ENCODE measurements at regions not wholly inside any gene's neighbourhood (a gene's known extent, or its start where the extent isn't known, plus 50 kb on each side); places are given as distances from the start of the nearest gene placed in this dataset.

DNA sequence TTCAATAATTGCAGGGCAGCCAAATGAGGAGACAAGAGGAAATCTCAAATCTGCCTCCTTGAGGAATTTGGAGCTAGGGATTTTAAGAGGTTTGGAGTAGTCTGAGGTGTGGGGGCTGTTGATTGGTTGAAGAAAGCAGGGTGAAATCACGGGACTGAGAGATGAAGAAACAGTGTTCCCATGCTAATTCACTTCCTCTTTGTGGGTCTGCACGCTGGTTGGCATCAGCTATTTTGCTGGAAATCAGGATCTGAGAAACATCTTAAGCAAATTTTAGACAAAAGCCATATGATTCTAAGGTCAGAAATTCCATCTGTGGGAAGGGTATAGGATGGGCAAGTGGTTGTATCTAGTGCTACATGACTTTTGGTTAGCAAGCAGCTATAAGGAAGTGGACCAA lies 107.1 kb upstream of the PAXBP1 start:
- no peaks in the 10 kb centered on the region for H3K36me3 ChIP-seq (ENCODE audit: control insufficient read depth in 1 of 2, insufficient read depth in 2 of 2, low read length in 2 of 2)
- H3K9me3 ChIP-seq (ENCODE audit: control insufficient read depth in 1 of 2, low read length in 2 of 2) = no peaks in the 10 kb centered on the region
- H3K4me1 ChIP-seq (ENCODE audit: control insufficient read depth in 1 of 2, insufficient read depth in 2 of 2, low read length in 2 of 2) = no peaks in the 10 kb centered on the region
- no peak overlapping the region for H3K4me3 ChIP-seq (ENCODE audit: low read depth in 1 of 2, low read length in 2 of 2)
- no peaks in the 10 kb centered on the region for H3K27me3 ChIP-seq (ENCODE audit: control insufficient read depth in 1 of 2, insufficient read depth in 2 of 2, low read length in 2 of 2)
- H3K9ac ChIP-seq (ENCODE audit: low read depth in 1 of 2, low read length in 2 of 2) = no peak overlapping the region
- no peak overlapping the region for H3K27ac ChIP-seq (ENCODE audit: low read depth, low read length)

DNA sequence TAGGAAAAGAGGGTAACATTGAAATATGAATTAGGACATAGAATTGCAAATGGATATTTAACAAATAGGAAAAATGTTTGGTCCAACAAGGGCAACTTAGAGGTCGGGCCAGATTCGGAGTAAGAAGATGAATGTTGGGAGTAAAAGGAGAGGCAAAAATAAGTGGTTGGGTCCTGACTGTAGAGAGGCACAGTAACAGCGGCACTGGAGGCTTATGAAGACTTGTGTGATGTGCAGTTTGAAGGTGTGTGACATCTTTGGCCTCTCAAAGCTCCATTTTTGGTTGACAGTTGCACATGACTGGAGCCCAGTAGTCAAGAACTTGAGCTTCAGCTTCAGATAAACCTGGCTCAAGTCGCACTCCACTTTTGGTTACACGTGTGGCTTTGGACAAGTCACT lies 109.9 kb upstream of the PAXBP1 start:
- Histone ChIP-seq H3K4me1 (ENCODE audit: control insufficient read depth in 1 of 2, insufficient read depth in 2 of 2, low read length in 2 of 2) (no peaks in the 10 kb centered on the region), H3K36me3 (ENCODE audit: control insufficient read depth in 1 of 2, insufficient read depth in 2 of 2, low read length in 2 of 2) (no peaks in the 10 kb centered on the region)

DNA sequence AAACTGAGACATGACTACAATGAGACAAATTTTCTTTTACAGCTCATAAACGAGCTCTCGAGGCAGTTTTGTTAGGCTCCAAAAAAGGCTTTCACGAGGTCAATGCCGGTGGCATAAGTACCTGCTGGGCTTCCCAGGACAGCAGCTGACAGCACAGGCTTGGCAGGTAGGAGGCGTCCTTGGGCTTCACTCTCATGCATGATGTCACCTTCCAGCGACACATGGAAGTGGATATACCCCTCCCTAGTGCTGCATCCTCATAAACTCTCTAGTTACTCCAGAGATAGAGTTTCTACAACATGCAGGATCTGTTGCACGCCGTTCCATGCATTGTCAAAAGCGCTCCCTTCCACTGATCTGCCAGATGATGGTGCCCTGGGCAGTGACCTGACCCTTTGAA lies 112.5 kb upstream of the PAXBP1 start:
- no peaks in the 10 kb centered on the region for H3K27me3 ChIP-seq (ENCODE audit: control insufficient read depth in 1 of 2, insufficient read depth in 2 of 2, low read length in 2 of 2)
- H3K27ac ChIP-seq (ENCODE audit: low read depth, low read length) = no peak overlapping the region
- H3K9me3 ChIP-seq (ENCODE audit: control insufficient read depth in 1 of 2, low read length in 2 of 2) = no peaks in the 10 kb centered on the region
- no peaks in the 10 kb centered on the region for H3K4me1 ChIP-seq (ENCODE audit: control insufficient read depth in 1 of 2, insufficient read depth in 2 of 2, low read length in 2 of 2)
- no peaks in the 10 kb centered on the region for H3K36me3 ChIP-seq (ENCODE audit: control insufficient read depth in 1 of 2, insufficient read depth in 2 of 2, low read length in 2 of 2)
- H3K4me3 ChIP-seq (ENCODE audit: low read depth in 1 of 2, low read length in 2 of 2) = no peak overlapping the region
- no peak overlapping the region for H3K9ac ChIP-seq (ENCODE audit: low read depth in 1 of 2, low read length in 2 of 2)

More for the DNA sequence above, 109.9 kb upstream of the PAXBP1 start:
- Histone ChIP-seq H3K9me3 (ENCODE audit: control insufficient read depth in 1 of 2, low read length in 2 of 2) (no peaks in the 10 kb centered on the region), H3K9ac (ENCODE audit: low read depth in 1 of 2, low read length in 2 of 2) (no peak overlapping the region), H3K27ac (ENCODE audit: low read depth, low read length) (no peak overlapping the region), H3K4me3 (ENCODE audit: low read depth in 1 of 2, low read length in 2 of 2) (no peak overlapping the region), H3K27me3 (ENCODE audit: control insufficient read depth in 1 of 2, insufficient read depth in 2 of 2, low read length in 2 of 2) (no peaks in the 10 kb centered on the region)

DNA sequence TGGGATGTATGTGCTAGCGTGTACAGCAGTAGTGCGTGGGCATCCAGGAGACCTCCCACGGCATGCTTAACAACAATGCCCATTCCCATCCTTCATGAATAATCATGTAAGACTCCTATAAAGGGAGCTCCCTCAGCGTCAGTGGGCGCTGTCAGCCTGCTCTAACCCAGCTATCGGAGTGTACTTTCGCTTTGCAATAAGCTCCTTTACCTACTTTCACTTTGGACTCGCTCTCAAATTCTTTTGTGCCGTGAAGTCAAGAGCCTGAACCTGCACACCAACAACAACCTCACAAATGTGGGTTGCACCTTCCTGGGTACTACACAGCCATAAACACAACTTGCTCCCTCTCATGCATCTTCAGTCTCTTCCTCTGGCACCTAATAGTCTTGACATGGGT lies 114.8 kb upstream of the PAXBP1 start:
- Histone ChIP-seq H3K4me3 (ENCODE audit: low read depth in 1 of 2, low read length in 2 of 2) (peak overlapping the region in 1 of 2 donors; percentile 30), H3K27ac (ENCODE audit: low read depth, low read length) (no peak overlapping the region), H3K9ac (ENCODE audit: low read depth in 1 of 2, low read length in 2 of 2) (no peak overlapping the region), H3K27me3 (ENCODE audit: control insufficient read depth in 1 of 2, insufficient read depth in 2 of 2, low read length in 2 of 2) (no peaks in the 10 kb centered on the region), H3K9me3 (ENCODE audit: control insufficient read depth in 1 of 2, low read length in 2 of 2) (no peaks in the 10 kb centered on the region), H3K36me3 (ENCODE audit: control insufficient read depth in 1 of 2, insufficient read depth in 2 of 2, low read length in 2 of 2) (no peaks in the 10 kb centered on the region), H3K4me1 (ENCODE audit: control insufficient read depth in 1 of 2, insufficient read depth in 2 of 2, low read length in 2 of 2) (no peaks in the 10 kb centered on the region)

DNA sequence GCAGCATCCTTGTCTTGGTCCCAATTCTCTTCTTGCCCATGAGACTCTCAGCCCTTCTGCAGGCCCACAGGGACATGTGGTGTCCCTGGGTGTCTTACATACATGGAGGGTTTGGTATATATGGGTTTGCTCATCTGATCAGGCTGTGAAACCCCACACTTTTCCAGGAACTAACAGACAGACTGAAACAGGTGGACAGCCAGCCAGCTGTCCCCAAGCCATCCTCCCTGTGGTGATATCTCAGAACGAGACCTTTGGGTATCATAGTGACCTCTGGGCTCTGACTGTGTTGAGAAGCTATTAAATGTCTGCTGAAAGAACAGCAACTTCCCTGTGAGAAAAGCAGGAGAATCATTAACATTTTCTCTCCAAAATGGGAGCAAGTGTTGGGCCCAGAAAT lies 115.5 kb upstream of the PAXBP1 start:
- Histone ChIP-seq H3K27me3 (ENCODE audit: control insufficient read depth in 1 of 2, insufficient read depth in 2 of 2, low read length in 2 of 2) (no peaks in the 10 kb centered on the region), H3K4me3 (ENCODE audit: low read depth in 1 of 2, low read length in 2 of 2) (no peak overlapping the region), H3K4me1 (ENCODE audit: control insufficient read depth in 1 of 2, insufficient read depth in 2 of 2, low read length in 2 of 2) (no peaks in the 10 kb centered on the region), H3K27ac (ENCODE audit: low read depth, low read length) (no peak overlapping the region), H3K9ac (ENCODE audit: low read depth in 1 of 2, low read length in 2 of 2) (no peak overlapping the region), H3K9me3 (ENCODE audit: control insufficient read depth in 1 of 2, low read length in 2 of 2) (no peaks in the 10 kb centered on the region), H3K36me3 (ENCODE audit: control insufficient read depth in 1 of 2, insufficient read depth in 2 of 2, low read length in 2 of 2) (no peaks in the 10 kb centered on the region)

DNA sequence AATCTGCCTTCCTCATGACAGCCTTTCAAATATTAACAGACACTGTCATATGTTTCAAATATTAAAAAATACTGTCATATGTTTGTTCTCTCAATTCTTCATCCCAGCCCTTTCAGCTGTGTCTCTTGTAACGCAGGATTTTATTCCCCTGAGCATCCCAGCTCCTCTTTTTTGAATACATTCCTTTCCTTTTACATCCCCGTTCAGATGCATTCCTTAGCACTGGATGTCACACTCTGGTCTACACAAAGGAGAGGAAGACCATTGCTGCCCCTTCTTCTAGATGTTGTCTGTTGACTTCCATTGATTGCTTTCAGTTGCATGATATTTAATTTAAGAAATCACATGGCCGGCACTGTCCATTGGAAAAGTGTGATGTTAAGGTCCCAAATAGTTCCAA lies 117.4 kb upstream of the PAXBP1 start:
- Histone ChIP-seq H3K27ac (ENCODE audit: low read depth, low read length) (no peak overlapping the region), H3K4me1 (ENCODE audit: control insufficient read depth in 1 of 2, insufficient read depth in 2 of 2, low read length in 2 of 2) (no peaks in the 10 kb centered on the region), H3K4me3 (ENCODE audit: low read depth in 1 of 2, low read length in 2 of 2) (no peak overlapping the region), H3K27me3 (ENCODE audit: control insufficient read depth in 1 of 2, insufficient read depth in 2 of 2, low read length in 2 of 2) (no peaks in the 10 kb centered on the region), H3K9ac (ENCODE audit: low read depth in 1 of 2, low read length in 2 of 2) (no peak overlapping the region), H3K9me3 (ENCODE audit: control insufficient read depth in 1 of 2, low read length in 2 of 2) (no peaks in the 10 kb centered on the region), H3K36me3 (ENCODE audit: control insufficient read depth in 1 of 2, insufficient read depth in 2 of 2, low read length in 2 of 2) (no peaks in the 10 kb centered on the region)

DNA sequence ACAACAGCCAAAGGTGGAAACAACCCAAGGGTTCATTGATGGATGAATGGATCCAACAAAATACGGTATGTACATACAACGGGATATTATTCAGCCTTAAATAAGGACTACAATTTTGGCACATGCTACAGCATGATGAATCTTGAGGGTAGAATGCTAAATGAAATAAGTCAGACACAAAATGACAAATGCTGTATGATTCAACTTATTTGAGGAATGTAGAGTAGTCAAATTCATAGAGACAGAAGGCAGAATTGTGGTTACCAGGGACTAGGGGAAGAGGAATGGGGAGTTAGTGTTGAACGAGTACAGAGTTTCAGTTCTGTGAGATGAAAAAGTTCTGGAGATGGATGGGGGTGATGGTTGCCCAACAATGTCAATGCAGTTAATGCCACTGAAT lies 118.0 kb upstream of the PAXBP1 start:
- H3K27ac ChIP-seq (ENCODE audit: low read depth, low read length) = no peak overlapping the region
- H3K27me3 ChIP-seq (ENCODE audit: control insufficient read depth in 1 of 2, insufficient read depth in 2 of 2, low read length in 2 of 2) = no peaks in the 10 kb centered on the region
- no peaks in the 10 kb centered on the region for H3K4me1 ChIP-seq (ENCODE audit: control insufficient read depth in 1 of 2, insufficient read depth in 2 of 2, low read length in 2 of 2)
- H3K36me3 ChIP-seq (ENCODE audit: control insufficient read depth in 1 of 2, insufficient read depth in 2 of 2, low read length in 2 of 2) = no peaks in the 10 kb centered on the region
- no peak overlapping the region for H3K4me3 ChIP-seq (ENCODE audit: low read depth in 1 of 2, low read length in 2 of 2)
- no peaks in the 10 kb centered on the region for H3K9me3 ChIP-seq (ENCODE audit: control insufficient read depth in 1 of 2, low read length in 2 of 2)
- H3K9ac ChIP-seq (ENCODE audit: low read depth in 1 of 2, low read length in 2 of 2) = no peak overlapping the region

DNA sequence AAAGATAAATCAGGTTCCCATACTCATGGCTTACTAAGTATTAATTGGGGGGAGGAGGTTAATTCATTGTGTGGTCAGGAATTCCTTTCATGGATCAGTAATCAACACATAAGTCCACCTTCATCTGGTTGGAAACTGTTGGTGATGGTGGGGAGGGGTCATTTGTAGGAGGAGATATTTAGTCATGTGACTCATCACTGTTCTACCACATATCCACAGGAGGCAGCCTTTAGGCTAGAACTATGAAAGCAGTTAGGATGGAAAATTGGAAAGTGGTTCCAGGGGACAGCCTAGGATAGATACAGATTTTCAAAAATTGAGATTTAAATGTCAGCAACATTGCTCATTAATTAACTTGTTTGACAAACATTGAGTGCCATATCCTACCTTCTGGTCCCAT lies 122.8 kb upstream of the PAXBP1 start:
- Histone ChIP-seq H3K27me3 (ENCODE audit: control insufficient read depth in 1 of 2, insufficient read depth in 2 of 2, low read length in 2 of 2) (no peaks in the 10 kb centered on the region), H3K27ac (ENCODE audit: low read depth, low read length) (no peak overlapping the region)

DNA sequence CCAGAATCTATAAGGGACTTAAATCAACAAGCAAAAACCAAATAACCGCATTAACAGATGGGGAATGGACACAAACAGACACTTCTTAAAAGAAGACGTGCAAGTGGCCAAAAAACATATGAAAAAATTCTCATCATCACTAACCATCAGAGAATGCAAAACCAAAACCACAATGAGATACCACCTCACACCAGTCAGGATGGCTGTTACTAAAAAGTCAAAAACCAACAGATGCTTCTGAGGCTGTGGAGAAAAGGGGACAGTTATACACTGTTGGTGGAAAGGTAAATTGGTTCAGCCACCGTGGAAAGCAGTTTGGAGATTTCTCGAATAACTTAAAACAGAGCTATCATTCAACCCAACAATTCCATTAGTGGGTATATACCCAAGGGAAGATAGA lies 124.9 kb upstream of the OLIG2 start:
- Histone ChIP-seq H3K27me3 (ENCODE audit: control insufficient read depth in 1 of 2, insufficient read depth in 2 of 2, low read length in 2 of 2) (no peaks in the 10 kb centered on the region), H3K9me3 (ENCODE audit: control insufficient read depth in 1 of 2, low read length in 2 of 2) (no peaks in the 10 kb centered on the region), H3K9ac (ENCODE audit: low read depth in 1 of 2, low read length in 2 of 2) (no peak overlapping the region), H3K27ac (ENCODE audit: low read depth, low read length) (no peak overlapping the region), H3K36me3 (ENCODE audit: control insufficient read depth in 1 of 2, insufficient read depth in 2 of 2, low read length in 2 of 2) (no peaks in the 10 kb centered on the region), H3K4me1 (ENCODE audit: control insufficient read depth in 1 of 2, insufficient read depth in 2 of 2, low read length in 2 of 2) (no peaks in the 10 kb centered on the region), H3K4me3 (ENCODE audit: low read depth in 1 of 2, low read length in 2 of 2) (no peak overlapping the region)

More for the DNA sequence above, 122.8 kb upstream of the PAXBP1 start:
- Histone ChIP-seq H3K9ac (ENCODE audit: low read depth in 1 of 2, low read length in 2 of 2) (no peak overlapping the region), H3K4me1 (ENCODE audit: control insufficient read depth in 1 of 2, insufficient read depth in 2 of 2, low read length in 2 of 2) (no peaks in the 10 kb centered on the region), H3K36me3 (ENCODE audit: control insufficient read depth in 1 of 2, insufficient read depth in 2 of 2, low read length in 2 of 2) (no peaks in the 10 kb centered on the region), H3K9me3 (ENCODE audit: control insufficient read depth in 1 of 2, low read length in 2 of 2) (peaks cover 0 to 4% of the 10 kb centered on the region in 2 donors), H3K4me3 (ENCODE audit: low read depth in 1 of 2, low read length in 2 of 2) (no peak overlapping the region)

DNA sequence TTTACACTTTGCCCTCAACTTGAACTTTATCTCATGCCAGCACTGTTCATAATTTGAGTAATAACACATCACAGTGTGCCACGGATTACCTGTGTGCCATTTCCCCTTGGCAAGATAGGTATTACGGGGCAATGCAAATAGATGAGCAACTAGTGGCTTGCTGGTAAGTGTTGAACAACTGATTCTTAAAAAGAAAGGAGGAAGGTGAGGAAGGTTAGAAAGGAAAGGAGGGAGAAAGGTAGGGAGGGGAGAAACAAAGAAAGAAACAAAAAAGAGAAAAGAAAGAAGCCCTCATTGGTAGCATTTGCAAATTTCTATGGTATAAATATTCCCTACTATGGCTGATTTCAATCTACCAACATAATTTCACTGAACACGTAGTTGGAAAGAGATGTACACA lies 118.2 kb upstream of the OLIG2 start:
- no peaks in the 10 kb centered on the region for H3K9me3 ChIP-seq (ENCODE audit: control insufficient read depth in 1 of 2, low read length in 2 of 2)
- no peak overlapping the region for H3K4me3 ChIP-seq (ENCODE audit: low read depth in 1 of 2, low read length in 2 of 2)
- no peak overlapping the region for H3K9ac ChIP-seq (ENCODE audit: low read depth in 1 of 2, low read length in 2 of 2)
- H3K27me3 ChIP-seq (ENCODE audit: control insufficient read depth in 1 of 2, insufficient read depth in 2 of 2, low read length in 2 of 2) = no peaks in the 10 kb centered on the region
- no peaks in the 10 kb centered on the region for H3K36me3 ChIP-seq (ENCODE audit: control insufficient read depth in 1 of 2, insufficient read depth in 2 of 2, low read length in 2 of 2)
- H3K4me1 ChIP-seq (ENCODE audit: control insufficient read depth in 1 of 2, insufficient read depth in 2 of 2, low read length in 2 of 2) = no peaks in the 10 kb centered on the region
- no peak overlapping the region for H3K27ac ChIP-seq (ENCODE audit: low read depth, low read length)

DNA sequence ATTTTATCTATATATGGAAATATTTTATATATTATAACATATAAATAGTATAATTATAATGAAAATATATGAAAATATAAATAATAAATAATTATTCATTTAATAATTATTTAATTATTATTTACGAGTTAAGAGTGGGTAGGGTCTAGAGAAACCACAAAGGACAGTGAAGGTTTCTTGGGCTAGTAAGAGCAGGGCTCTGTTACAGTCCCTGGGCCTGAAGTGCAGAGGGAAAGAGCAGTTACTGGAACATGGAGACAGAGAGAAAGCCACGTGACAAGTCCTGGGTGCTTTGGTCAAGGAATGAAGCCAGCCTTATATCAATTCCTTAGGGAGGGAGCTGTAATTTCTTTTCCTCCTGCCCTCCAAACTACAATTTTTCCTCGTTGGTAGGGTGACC lies 117.2 kb upstream of the OLIG2 start:
- no peaks in the 10 kb centered on the region for H3K4me1 ChIP-seq (ENCODE audit: control insufficient read depth in 1 of 2, insufficient read depth in 2 of 2, low read length in 2 of 2)
- H3K4me3 ChIP-seq (ENCODE audit: low read depth in 1 of 2, low read length in 2 of 2) = no peak overlapping the region
- H3K9ac ChIP-seq (ENCODE audit: low read depth in 1 of 2, low read length in 2 of 2) = no peak overlapping the region
- H3K36me3 ChIP-seq (ENCODE audit: control insufficient read depth in 1 of 2, insufficient read depth in 2 of 2, low read length in 2 of 2) = no peaks in the 10 kb centered on the region
- no peaks in the 10 kb centered on the region for H3K9me3 ChIP-seq (ENCODE audit: control insufficient read depth in 1 of 2, low read length in 2 of 2)
- no peak overlapping the region for H3K27ac ChIP-seq (ENCODE audit: low read depth, low read length)
- no peaks in the 10 kb centered on the region for H3K27me3 ChIP-seq (ENCODE audit: control insufficient read depth in 1 of 2, insufficient read depth in 2 of 2, low read length in 2 of 2)

Data from duodenal mucosa (tissue), 2 donors.